ENCODE measurements at regions not wholly inside any gene's neighbourhood (a gene's known extent, or its start where the extent isn't known, plus 50 kb on each side); places are given as distances from the start of the nearest gene placed in this dataset.

DNA sequence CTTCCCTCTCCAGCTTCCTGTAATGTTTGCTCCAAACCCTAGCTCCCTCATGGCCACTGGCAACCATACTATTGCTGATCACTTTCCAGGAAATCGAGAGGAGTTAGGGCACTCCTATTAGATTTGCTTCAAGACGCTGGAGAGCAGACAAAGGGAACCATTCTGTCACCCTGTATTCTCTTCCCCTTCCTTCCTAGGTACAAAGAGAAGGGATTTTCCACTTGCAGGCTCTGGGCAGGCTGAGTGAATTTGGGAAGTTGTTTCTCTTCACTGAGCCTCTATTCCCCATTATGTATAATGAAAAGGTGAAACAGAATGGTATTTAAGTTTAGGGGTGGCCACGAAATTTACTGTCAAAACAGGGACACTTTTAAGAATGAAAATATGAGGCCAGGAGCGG lies 99.4 kb upstream of the LPP start:
- Histone ChIP-seq H3K36me3 (no peaks in the 10 kb centered on the region), H3K27me3 (no peaks in the 10 kb centered on the region), H3K9ac (ENCODE audit: low read depth in 2 of 2, low read length in 2 of 2) (no peak overlapping the region), H3K9me3 (no peaks in the 10 kb centered on the region), H3K27ac (no peak overlapping the region), H3K4me3 (no peak overlapping the region), H3K4me1 (no peaks in the 10 kb centered on the region)
- DNase-seq = no peak
- intact Hi-C loops (cut with DNase I) = loop anchor here (10.0 kb wide), 1 partner anchor 900 kb away; no protein-coding TSS in a partner anchor
- TF ChIP-seq, protein P1, sequence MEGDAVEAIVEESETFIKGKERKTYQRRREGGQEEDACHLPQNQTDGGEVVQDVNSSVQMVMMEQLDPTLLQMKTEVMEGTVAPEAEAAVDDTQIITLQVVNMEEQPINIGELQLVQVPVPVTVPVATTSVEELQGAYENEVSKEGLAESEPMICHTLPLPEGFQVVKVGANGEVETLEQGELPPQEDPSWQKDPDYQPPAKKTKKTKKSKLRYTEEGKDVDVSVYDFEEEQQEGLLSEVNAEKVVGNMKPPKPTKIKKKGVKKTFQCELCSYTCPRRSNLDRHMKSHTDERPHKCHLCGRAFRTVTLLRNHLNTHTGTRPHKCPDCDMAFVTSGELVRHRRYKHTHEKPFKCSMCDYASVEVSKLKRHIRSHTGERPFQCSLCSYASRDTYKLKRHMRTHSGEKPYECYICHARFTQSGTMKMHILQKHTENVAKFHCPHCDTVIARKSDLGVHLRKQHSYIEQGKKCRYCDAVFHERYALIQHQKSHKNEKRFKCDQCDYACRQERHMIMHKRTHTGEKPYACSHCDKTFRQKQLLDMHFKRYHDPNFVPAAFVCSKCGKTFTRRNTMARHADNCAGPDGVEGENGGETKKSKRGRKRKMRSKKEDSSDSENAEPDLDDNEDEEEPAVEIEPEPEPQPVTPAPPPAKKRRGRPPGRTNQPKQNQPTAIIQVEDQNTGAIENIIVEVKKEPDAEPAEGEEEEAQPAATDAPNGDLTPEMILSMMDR (IDR thresholded peaks at IDR 0.05) = no peak

DNA sequence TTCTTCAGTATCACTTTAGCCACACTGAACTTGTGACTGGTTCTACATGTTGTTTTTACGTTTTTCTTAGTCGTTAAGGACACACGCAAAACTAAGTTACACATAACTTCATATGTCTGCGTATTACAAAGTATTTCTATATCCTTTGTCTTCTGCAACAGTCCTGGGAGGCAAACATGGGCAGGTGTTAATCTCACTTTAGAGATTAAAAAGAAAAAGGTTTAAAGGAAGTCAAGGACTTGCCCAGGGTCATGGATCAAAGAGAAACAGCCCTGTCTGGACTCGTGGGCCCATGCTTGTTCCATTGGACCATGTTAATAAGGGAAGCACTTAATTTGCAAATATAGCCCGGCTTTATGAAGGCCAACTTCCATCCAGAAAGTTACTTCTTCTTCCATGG lies 98.6 kb upstream of the LPP start:
- TF ChIP-seq, protein P1 (IDR thresholded peaks at IDR 0.05) = no peak
- no peaks in the 10 kb centered on the region for H3K27me3 ChIP-seq
- no peaks in the 10 kb centered on the region for H3K9me3 ChIP-seq
- no peak overlapping the region for H3K4me3 ChIP-seq
- intact Hi-C loops (cut with DNase I) = loop anchor here (10.0 kb wide), 1 partner anchor 899 kb away; no protein-coding TSS in a partner anchor
- no peaks in the 10 kb centered on the region for H3K4me1 ChIP-seq
- no peak overlapping the region for H3K27ac ChIP-seq
- no peaks in the 10 kb centered on the region for H3K36me3 ChIP-seq
- DNase-seq = no peak
- no peak overlapping the region for H3K9ac ChIP-seq (ENCODE audit: low read depth in 2 of 2, low read length in 2 of 2)

DNA sequence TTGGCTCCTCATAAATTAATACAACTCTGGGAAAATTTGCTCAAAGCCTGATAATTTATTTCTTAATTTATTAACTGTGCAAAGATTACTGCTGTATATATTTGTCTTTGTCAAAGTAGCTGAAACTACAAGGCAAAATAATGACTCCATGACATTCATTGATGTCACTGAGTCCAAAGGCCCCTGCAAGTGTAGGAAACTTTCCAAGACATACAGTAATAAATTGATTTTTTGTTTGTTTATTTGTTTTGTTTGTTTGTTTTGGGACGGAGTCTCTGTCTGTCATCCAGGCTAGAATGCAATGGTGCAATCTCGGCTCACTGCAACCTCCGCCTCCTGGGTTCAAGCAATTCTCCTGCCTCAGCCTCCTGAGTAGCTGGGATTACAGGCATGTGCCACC lies 96.8 kb upstream of the LPP start:
- DNase-seq = no peak
- Histone ChIP-seq H3K27ac (no peak overlapping the region), H3K9me3 (no peaks in the 10 kb centered on the region), H3K36me3 (no peaks in the 10 kb centered on the region), H3K4me1 (no peaks in the 10 kb centered on the region), H3K9ac (ENCODE audit: low read depth in 2 of 2, low read length in 2 of 2) (no peak overlapping the region), H3K4me3 (no peak overlapping the region), H3K27me3 (no peaks in the 10 kb centered on the region)
- intact Hi-C loops (cut with DNase I) = loop anchor here (10.0 kb wide), 1 partner anchor 898 kb away; no protein-coding TSS in a partner anchor
- TF ChIP-seq, protein P1 (IDR thresholded peaks at IDR 0.05) = no peak

DNA sequence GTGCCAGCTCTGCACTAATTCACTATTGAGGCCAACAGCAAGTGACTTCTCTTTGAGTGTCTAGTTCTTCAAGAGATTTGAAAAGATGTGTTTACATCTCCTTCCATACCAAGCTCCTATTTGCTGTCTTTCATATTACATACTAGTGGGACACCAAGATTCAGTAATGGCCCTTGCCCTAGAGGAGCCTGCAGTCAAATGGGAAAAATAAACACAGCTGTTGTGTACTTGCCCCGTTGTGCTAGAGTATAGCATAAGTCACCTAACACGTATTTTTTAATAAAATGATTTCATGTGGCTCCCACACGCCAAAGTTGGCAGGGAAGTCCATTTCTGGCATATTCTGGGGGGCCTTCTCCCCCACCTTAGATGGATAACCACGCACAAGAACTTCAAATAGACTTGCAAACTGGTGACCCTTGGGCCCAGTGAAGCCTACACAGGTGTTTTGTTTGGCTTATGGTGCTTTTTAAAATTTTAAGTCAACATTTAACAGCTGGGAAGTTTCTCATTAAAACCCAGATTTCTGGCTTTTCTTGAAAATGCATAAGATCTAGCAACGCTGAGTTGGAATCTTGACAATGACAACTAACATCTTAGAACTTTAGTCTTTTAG lies 95.3 kb upstream of the LPP start:
- no peaks in the 10 kb centered on the region for H3K27me3 ChIP-seq
- no peak overlapping the region for H3K4me3 ChIP-seq
- no peak for DNase-seq
- no peak overlapping the region for H3K27ac ChIP-seq
- H3K9me3 ChIP-seq = no peaks in the 10 kb centered on the region
- no peaks in the 10 kb centered on the region for H3K36me3 ChIP-seq
- TF ChIP-seq, protein P1 (IDR thresholded peaks at IDR 0.05) = no peak
- H3K9ac ChIP-seq (ENCODE audit: low read depth in 2 of 2, low read length in 2 of 2) = no peak overlapping the region
- intact Hi-C loops (cut with DNase I) = loop anchor here (10.0 kb wide), 1 partner anchor 896 kb away; no protein-coding TSS in a partner anchor
- H3K4me1 ChIP-seq = no peaks in the 10 kb centered on the region

DNA sequence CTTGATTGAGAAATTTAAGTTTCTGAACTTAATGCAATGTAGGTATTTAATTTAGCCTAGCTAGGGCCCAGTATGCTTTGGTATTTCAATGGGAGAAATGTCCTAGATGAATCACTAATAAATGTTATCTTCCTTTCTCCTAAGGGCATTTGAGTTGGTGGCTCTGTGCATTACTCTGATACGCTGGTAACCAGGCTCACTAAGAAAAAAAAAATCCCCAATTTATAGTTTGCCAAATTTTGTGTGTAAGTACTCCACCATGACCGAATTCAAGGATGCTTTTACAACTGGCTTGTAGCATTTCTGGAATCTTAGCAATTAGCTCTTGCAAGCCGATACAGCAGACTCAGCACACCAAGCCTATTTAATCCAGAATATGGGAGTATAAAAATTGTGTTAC lies 94.6 kb upstream of the LPP start:
- Histone ChIP-seq H3K9ac (ENCODE audit: low read depth in 2 of 2, low read length in 2 of 2) (no peak overlapping the region), H3K9me3 (no peaks in the 10 kb centered on the region), H3K36me3 (no peaks in the 10 kb centered on the region), H3K27me3 (no peaks in the 10 kb centered on the region), H3K27ac (no peak overlapping the region), H3K4me1 (no peaks in the 10 kb centered on the region), H3K4me3 (no peak overlapping the region)
- no peak for DNase-seq
- TF ChIP-seq, protein P1 (IDR thresholded peaks at IDR 0.05) = no peak
- intact Hi-C loops (cut with DNase I) = loop anchor here (10.0 kb wide), 1 partner anchor 895 kb away; no protein-coding TSS in a partner anchor

Data from colonic mucosa (tissue), 4 donors.